ENCODE measurements at regions not wholly inside any gene's neighbourhood (a gene's known extent, or its start where the extent isn't known, plus 50 kb on each side); places are given as distances from the start of the nearest gene placed in this dataset.

- DNase-seq (ENCODE audit: low read depth, low spot score) = peak; percentile 80
- no peak overlapping the region for H3K4me3 ChIP-seq (ENCODE audit: low read length)
Measured at GRCh38 chr2:134181219-134181618, 72.7 kb upstream of the MGAT5 start.

GRCh38 chr2:134183679-134184078 lies 70.2 kb upstream of the MGAT5 start:
- no peak overlapping the region for H3K4me3 ChIP-seq (ENCODE audit: low read length)

GRCh38 chr2:134185639-134186038 lies 68.2 kb upstream of the MGAT5 start:
- no peak overlapping the region for H3K4me3 ChIP-seq (ENCODE audit: low read length)
- no peak for DNase-seq (ENCODE audit: low read depth, low spot score)

More at GRCh38 chr2:134183679-134184078, 70.2 kb upstream of the MGAT5 start:
- DNase-seq (ENCODE audit: low read depth, low spot score) = no peak

GRCh38 chr2:134189009-134189720 lies 64.7 kb upstream of the MGAT5 start:
- no peak for DNase-seq (ENCODE audit: low read depth, low spot score)
- no peak overlapping the region for H3K4me3 ChIP-seq (ENCODE audit: low read length)

- no peak for DNase-seq (ENCODE audit: low read depth, low spot score)
- no peak overlapping the region for H3K4me3 ChIP-seq (ENCODE audit: low read length)
Measured at GRCh38 chr2:134190062-134190806, 63.6 kb upstream of the MGAT5 start.

- H3K4me3 ChIP-seq (ENCODE audit: low read length) = no peak overlapping the region
- DNase-seq (ENCODE audit: low read depth, low spot score) = no peak
Measured at GRCh38 chr2:134190807-134191203, 63.1 kb upstream of the MGAT5 start.

GRCh38 chr2:134191835-134192234 lies 62.0 kb upstream of the MGAT5 start:
- H3K4me3 ChIP-seq (ENCODE audit: low read length) = no peak overlapping the region
- DNase-seq (ENCODE audit: low read depth, low spot score) = no peak

GRCh38 chr2:134193006-134193405 lies 60.9 kb upstream of the MGAT5 start:
- no peak for DNase-seq (ENCODE audit: low read depth, low spot score)
- no peak overlapping the region for H3K4me3 ChIP-seq (ENCODE audit: low read length)

GRCh38 chr2:134194519-134194918 lies 59.4 kb upstream of the MGAT5 start:
- no peak for DNase-seq (ENCODE audit: low read depth, low spot score)
- H3K4me3 ChIP-seq (ENCODE audit: low read length) = no peak overlapping the region

- DNase-seq (ENCODE audit: low read depth, low spot score) = no peak
Measured at GRCh38 chr2:134195341-134195740, 58.5 kb upstream of the MGAT5 start.

GRCh38 chr2:134197445-134197844 lies 56.4 kb upstream of the MGAT5 start:
- H3K4me3 ChIP-seq (ENCODE audit: low read length) = no peak overlapping the region

More at GRCh38 chr2:134195341-134195740, 58.5 kb upstream of the MGAT5 start:
- H3K4me3 ChIP-seq (ENCODE audit: low read length) = no peak overlapping the region

GRCh38 chr2:134198006-134198634 lies 55.8 kb upstream of the MGAT5 start:
- no peak for DNase-seq (ENCODE audit: low read depth, low spot score)
- H3K4me3 ChIP-seq (ENCODE audit: low read length) = no peak overlapping the region

More at GRCh38 chr2:134197445-134197844, 56.4 kb upstream of the MGAT5 start:
- no peak for DNase-seq (ENCODE audit: low read depth, low spot score)

- DNase-seq (ENCODE audit: low read depth, low spot score) = no peak
- H3K4me3 ChIP-seq (ENCODE audit: low read length) = no peak overlapping the region
Measured at GRCh38 chr2:134199123-134199522, 54.7 kb upstream of the MGAT5 start.

GRCh38 chr2:134200036-134200618 lies 53.7 kb upstream of the MGAT5 start:
- DNase-seq (ENCODE audit: low read depth, low spot score) = no peak

GRCh38 chr2:134201533-134201932 lies 52.3 kb upstream of the MGAT5 start:
- DNase-seq (ENCODE audit: low read depth, low spot score) = no peak
- H3K4me3 ChIP-seq (ENCODE audit: low read length) = no peak overlapping the region

More at GRCh38 chr2:134200036-134200618, 53.7 kb upstream of the MGAT5 start:
- H3K4me3 ChIP-seq (ENCODE audit: low read length) = no peak overlapping the region

- no peak for DNase-seq (ENCODE audit: low read depth, low spot score)
- H3K4me3 ChIP-seq (ENCODE audit: low read length) = no peak overlapping the region
Measured at GRCh38 chr2:134202371-134202770, 51.5 kb upstream of the MGAT5 start.

GRCh38 chr2:134203175-134203574 lies 50.7 kb upstream of the MGAT5 start:
- no peak for DNase-seq (ENCODE audit: low read depth, low spot score)
- H3K4me3 ChIP-seq (ENCODE audit: low read length) = no peak overlapping the region

Measured in Jurkat, Clone E6-1 (cell line).